ENCODE measurements at regions not wholly inside any gene's neighbourhood (a gene's known extent, or its start where the extent isn't known, plus 50 kb on each side); places are given as distances from the start of the nearest gene placed in this dataset.

DNA sequence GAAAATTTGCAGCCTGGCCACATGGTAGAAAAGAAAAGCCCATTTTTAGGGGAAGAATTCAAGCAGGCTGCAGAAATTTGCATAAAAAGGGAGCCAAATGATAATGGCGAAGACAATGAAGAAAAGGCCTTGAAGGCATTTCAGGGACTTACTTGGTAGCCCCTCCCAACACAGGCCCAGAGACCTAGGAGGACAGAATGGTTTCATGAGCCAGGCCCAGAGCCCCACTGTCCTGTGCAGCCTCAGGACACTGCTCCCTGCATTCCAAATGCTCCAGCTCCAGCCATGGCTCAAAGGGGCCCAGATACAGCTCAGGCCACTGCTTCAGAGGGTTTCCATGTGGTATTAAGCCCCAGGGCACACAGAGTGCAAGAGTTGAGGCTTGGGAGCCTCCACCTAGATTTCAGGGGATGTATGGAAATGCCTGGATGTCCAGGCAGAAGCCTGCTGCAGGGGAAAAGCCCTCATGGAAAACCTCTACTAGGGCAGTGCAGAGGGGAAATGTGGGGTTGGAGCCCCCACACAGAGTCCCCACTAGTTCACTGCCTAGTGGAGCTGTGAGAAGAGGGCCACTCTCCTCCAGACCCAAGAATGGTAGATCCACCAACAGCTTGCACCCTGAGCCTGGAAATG is 271.7 kb upstream of the KLF3 start:
- Histone ChIP-seq H3K36me3 (no peaks in the 10 kb centered on the region), H3K27ac (no peak overlapping the region), H3K4me1 (peaks cover 0 to 5% of the 10 kb centered on the region in 2 donors), H3K9me3 (peaks cover 6 to 10% of the 10 kb centered on the region in 2 donors), H3K4me3 (no peak overlapping the region), H3K27me3 (no peaks in the 10 kb centered on the region)
- no peak for TF ChIP-seq POLR2AphosphoS5 (IDR thresholded peaks at IDR 0.05)
- TF ChIP-seq POLR2A (IDR thresholded peaks at IDR 0.05), result no peak
- TF ChIP-seq CTCF (IDR thresholded peaks at IDR 0.05), result no peak
- no peak for DNase-seq (ENCODE audit: low spot score in 2 of 2)
- intact Hi-C loops (cut with DNase I; ENCODE audit: low total_unique reads), result no loop called here

DNA sequence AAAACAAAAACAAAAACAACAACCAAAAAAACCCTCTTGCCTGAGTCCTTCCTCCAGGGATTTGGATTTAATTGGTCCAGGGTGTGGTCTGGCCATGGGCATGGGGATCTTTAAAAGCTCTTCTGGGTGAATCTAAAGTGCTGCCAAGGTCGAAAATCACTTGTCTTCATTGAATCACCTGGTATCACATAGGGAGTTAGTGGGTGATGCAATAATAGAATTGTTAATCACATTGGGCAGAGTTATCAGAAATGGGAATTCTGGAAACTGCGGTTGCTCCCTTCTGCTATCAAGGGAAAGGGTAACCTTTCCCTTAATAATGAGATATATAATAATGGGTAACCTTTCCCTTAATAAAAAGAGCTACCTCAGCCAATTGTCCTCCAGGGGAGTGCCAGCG is 267.9 kb upstream of the KLF3 start:
- Histone ChIP-seq H3K27ac (no peak overlapping the region), H3K27me3 (no peaks in the 10 kb centered on the region), H3K36me3 (no peaks in the 10 kb centered on the region), H3K4me3 (no peak overlapping the region), H3K4me1 (no peaks in the 10 kb centered on the region), H3K9me3 (peaks cover 10% of the 10 kb centered on the region in 2 donors)
- TF ChIP-seq POLR2A (IDR thresholded peaks at IDR 0.05) (no peak), CTCF (IDR thresholded peaks at IDR 0.05) (no peak), POLR2AphosphoS5 (IDR thresholded peaks at IDR 0.05) (no peak)
- no peak for DNase-seq (ENCODE audit: low spot score in 2 of 2)
- intact Hi-C loops (cut with DNase I; ENCODE audit: low total_unique reads), result no loop called here

- Histone ChIP-seq H3K27me3 (no peaks in the 10 kb centered on the region), H3K27ac (no peak overlapping the region), H3K36me3 (no peaks in the 10 kb centered on the region), H3K4me3 (no peak overlapping the region), H3K4me1 (no peaks in the 10 kb centered on the region), H3K9me3 (peaks cover 9 to 10% of the 10 kb centered on the region in 2 donors)
- TF ChIP-seq POLR2AphosphoS5 (IDR thresholded peaks at IDR 0.05) (no peak), CTCF (IDR thresholded peaks at IDR 0.05) (no peak), POLR2A (IDR thresholded peaks at IDR 0.05) (no peak)
- intact Hi-C loops (cut with DNase I; ENCODE audit: low total_unique reads), result no loop called here
- no peak for DNase-seq (ENCODE audit: low spot score in 2 of 2)
Measured at GRCh38 chr4:38396845-38397547, 267.0 kb upstream of the KLF3 start.

DNA sequence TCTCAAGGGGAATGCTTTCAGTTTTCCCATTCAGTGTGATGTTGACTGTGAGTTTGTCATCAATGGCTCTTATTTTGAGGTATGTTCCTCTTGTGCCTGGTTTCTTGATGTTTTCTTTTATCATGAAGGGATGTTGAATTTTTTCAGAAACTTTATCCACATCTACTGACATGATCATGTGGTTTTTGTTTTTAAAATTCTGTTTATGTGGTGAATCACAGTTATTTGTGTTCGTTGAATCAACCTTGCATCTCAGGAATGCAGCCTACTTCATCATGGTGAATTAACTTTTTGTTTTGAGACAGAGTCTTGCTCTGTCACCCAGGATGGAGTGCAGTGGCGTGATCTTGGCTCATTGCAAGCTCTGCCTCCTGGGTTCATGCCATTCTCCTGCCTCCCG is 263.1 kb upstream of the KLF3 start:
- intact Hi-C loops (cut with DNase I; ENCODE audit: low total_unique reads), result no loop called here

More for the DNA sequence above, 263.1 kb upstream of the KLF3 start:
- H3K4me1 ChIP-seq, result no peaks in the 10 kb centered on the region
- no peaks in the 10 kb centered on the region for H3K27me3 ChIP-seq
- DNase-seq (ENCODE audit: low spot score in 2 of 2), result no peak
- H3K9me3 ChIP-seq, result peaks cover 0 to 5% of the 10 kb centered on the region in 2 donors
- H3K36me3 ChIP-seq, result no peaks in the 10 kb centered on the region
- no peak overlapping the region for H3K4me3 ChIP-seq
- H3K27ac ChIP-seq, result no peak overlapping the region
- no peak for TF ChIP-seq POLR2AphosphoS5 (IDR thresholded peaks at IDR 0.05)
- TF ChIP-seq CTCF (IDR thresholded peaks at IDR 0.05), result no peak
- TF ChIP-seq POLR2A (IDR thresholded peaks at IDR 0.05), result no peak

Measured in breast epithelium (tissue), 4 donors.